ENCODE measurements at regions not wholly inside any gene's neighbourhood (a gene's known extent, or its start where the extent isn't known, plus 50 kb on each side); places are given as distances from the start of the nearest gene placed in this dataset.

DNA sequence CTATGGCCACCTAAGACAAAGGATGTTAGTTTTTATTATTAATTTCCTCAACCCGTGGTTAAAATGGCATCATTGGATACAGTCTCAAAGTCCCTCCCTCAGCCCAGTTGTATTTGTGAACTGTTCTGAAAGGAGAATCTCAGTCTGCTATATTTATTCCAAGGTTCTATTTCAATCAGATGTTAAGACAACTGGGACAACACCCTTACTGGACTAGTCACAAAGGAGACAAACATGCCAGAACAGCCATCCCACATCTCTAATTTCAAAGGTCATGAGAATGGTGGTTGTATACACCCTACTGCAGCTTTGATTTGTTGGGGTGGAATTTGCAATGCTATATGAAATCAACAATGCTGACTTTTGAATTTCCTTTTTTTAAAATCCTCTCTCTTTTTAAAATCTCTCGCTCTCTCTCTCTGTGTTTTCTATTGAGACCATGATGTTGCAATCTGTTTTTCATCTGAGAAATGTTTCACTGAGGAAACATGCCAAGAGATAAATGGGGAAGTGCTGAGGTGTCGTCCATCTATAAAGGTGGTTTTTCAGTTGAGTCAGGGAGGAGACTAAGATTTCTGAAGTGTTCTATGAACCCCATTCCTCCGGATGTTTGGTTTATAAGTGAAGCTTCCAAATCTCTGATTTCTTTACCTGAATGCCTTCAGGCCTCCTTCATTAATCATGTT, 201.5 kb upstream of the GATB start:
- CTCF ChIA-PET: no interaction called here
- H3F3A ChIP-seq (ENCODE audit: low read length, unreplicated experiment): no peaks in the 10 kb centered on the region
- TF ChIP-seq EZH2 (IDR thresholded peaks at IDR 0.05; ENCODE audit: low read length, unreplicated experiment): no peak
- TF ChIP-seq, protein P1, sequence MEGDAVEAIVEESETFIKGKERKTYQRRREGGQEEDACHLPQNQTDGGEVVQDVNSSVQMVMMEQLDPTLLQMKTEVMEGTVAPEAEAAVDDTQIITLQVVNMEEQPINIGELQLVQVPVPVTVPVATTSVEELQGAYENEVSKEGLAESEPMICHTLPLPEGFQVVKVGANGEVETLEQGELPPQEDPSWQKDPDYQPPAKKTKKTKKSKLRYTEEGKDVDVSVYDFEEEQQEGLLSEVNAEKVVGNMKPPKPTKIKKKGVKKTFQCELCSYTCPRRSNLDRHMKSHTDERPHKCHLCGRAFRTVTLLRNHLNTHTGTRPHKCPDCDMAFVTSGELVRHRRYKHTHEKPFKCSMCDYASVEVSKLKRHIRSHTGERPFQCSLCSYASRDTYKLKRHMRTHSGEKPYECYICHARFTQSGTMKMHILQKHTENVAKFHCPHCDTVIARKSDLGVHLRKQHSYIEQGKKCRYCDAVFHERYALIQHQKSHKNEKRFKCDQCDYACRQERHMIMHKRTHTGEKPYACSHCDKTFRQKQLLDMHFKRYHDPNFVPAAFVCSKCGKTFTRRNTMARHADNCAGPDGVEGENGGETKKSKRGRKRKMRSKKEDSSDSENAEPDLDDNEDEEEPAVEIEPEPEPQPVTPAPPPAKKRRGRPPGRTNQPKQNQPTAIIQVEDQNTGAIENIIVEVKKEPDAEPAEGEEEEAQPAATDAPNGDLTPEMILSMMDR (conservative IDR thresholded peaks at IDR 0.05; ENCODE audit: low read depth, low read length): no peak
- TF ChIP-seq EZH2phosphoT487 (IDR thresholded peaks at IDR 0.05; ENCODE audit: borderline replicate concordance, low read length): no peak

GRCh38 chr4:151961456-151961855, 200.6 kb upstream of the GATB start:
- ChIA-PET POLR2A (ENCODE audit: unreplicated experiment) (no interaction called here), CTCF (no interaction called here)
- no peaks in the 10 kb centered on the region for H3K9me3 ChIP-seq (ENCODE audit: low read length)
- H3K27ac ChIP-seq (ENCODE audit: low read length): no peak overlapping the region
- no peaks in the 10 kb centered on the region for H3K27me3 ChIP-seq (ENCODE audit: low read length)
- TF ChIP-seq, protein P1 (conservative IDR thresholded peaks at IDR 0.05; ENCODE audit: low read depth, low read length): no peak
- TF ChIP-seq EZH2 (IDR thresholded peaks at IDR 0.05; ENCODE audit: low read length, unreplicated experiment): no peak
- no peak for TF ChIP-seq EZH2phosphoT487 (IDR thresholded peaks at IDR 0.05; ENCODE audit: borderline replicate concordance, low read length)
- no peak overlapping the region for H3K9ac ChIP-seq (ENCODE audit: low read length)
- H2AFZ ChIP-seq (ENCODE audit: low read length): no peak overlapping the region
- H3K4me1 ChIP-seq (ENCODE audit: insufficient read depth, low read length): no peaks in the 10 kb centered on the region
- DNase-seq (no peak), ATAC-seq (no peak)
- H4K20me1 ChIP-seq (ENCODE audit: low read length): no peaks in the 10 kb centered on the region
- BruUV-seq (replicated peaks): no TSS peak
- intact Hi-C loops (cut with micrococcal nuclease): no loop called here
- H3F3A ChIP-seq (ENCODE audit: low read length, unreplicated experiment): no peaks in the 10 kb centered on the region
- no peak overlapping the region for H3K4me2 ChIP-seq (ENCODE audit: low read length)
- no peaks in the 10 kb centered on the region for H3K79me2 ChIP-seq (ENCODE audit: low read length)
- no peaks in the 10 kb centered on the region for H3K36me3 ChIP-seq (ENCODE audit: low read depth, low read length)
- no peaks in the 10 kb centered on the region for H3K9me2 ChIP-seq (replicated peaks; ENCODE audit: low read length)
- H3K4me3 ChIP-seq (ENCODE audit: low read length): no peak overlapping the region

More for the DNA sequence above, 201.5 kb upstream of the GATB start:
- Histone ChIP-seq H3K27me3 (ENCODE audit: low read length) (no peaks in the 10 kb centered on the region), H3K4me1 (ENCODE audit: insufficient read depth, low read length) (no peaks in the 10 kb centered on the region), H3K27ac (ENCODE audit: low read length) (no peak overlapping the region), H3K9me3 (ENCODE audit: low read length) (no peaks in the 10 kb centered on the region), H3K36me3 (ENCODE audit: low read depth, low read length) (no peaks in the 10 kb centered on the region), H4K20me1 (ENCODE audit: low read length) (no peaks in the 10 kb centered on the region), H3K4me2 (ENCODE audit: low read length) (no peak overlapping the region), H3K79me2 (ENCODE audit: low read length) (no peaks in the 10 kb centered on the region), H3K9ac (ENCODE audit: low read length) (no peak overlapping the region), H3K9me2 (replicated peaks; ENCODE audit: low read length) (no peaks in the 10 kb centered on the region), H3K4me3 (ENCODE audit: low read length) (no peak overlapping the region), H2AFZ (ENCODE audit: low read length) (no peak overlapping the region)
- POLR2A ChIA-PET (ENCODE audit: unreplicated experiment): no interaction called here
- BruUV-seq (replicated peaks): no TSS peak
- ATAC-seq: no peak
- no peak for DNase-seq
- intact Hi-C loops (cut with micrococcal nuclease): no loop called here

GRCh38 chr4:151960449-151961230, 199.8 kb upstream of the GATB start:
- ATAC-seq (no peak), DNase-seq (peak; percentile 6)
- Histone ChIP-seq H4K20me1 (ENCODE audit: low read length) (no peaks in the 10 kb centered on the region), H2AFZ (ENCODE audit: low read length) (no peak overlapping the region), H3K9me3 (ENCODE audit: low read length) (no peaks in the 10 kb centered on the region), H3K4me2 (ENCODE audit: low read length) (no peak overlapping the region), H3K27me3 (ENCODE audit: low read length) (no peaks in the 10 kb centered on the region), H3K27ac (ENCODE audit: low read length) (no peak overlapping the region), H3K79me2 (ENCODE audit: low read length) (no peaks in the 10 kb centered on the region), H3K9ac (ENCODE audit: low read length) (no peak overlapping the region), H3K9me2 (replicated peaks; ENCODE audit: low read length) (no peaks in the 10 kb centered on the region), H3K36me3 (ENCODE audit: low read depth, low read length) (no peaks in the 10 kb centered on the region), H3F3A (ENCODE audit: low read length, unreplicated experiment) (no peaks in the 10 kb centered on the region), H3K4me3 (ENCODE audit: low read length) (no peak overlapping the region), H3K4me1 (ENCODE audit: insufficient read depth, low read length) (no peaks in the 10 kb centered on the region)
- BruUV-seq (replicated peaks): no TSS peak
- CTCF ChIA-PET: no interaction called here
- intact Hi-C loops (cut with micrococcal nuclease): no loop called here
- TF ChIP-seq EZH2 (IDR thresholded peaks at IDR 0.05; ENCODE audit: low read length, unreplicated experiment) (no peak), EZH2phosphoT487 (IDR thresholded peaks at IDR 0.05; ENCODE audit: borderline replicate concordance, low read length) (no peak)
- TF ChIP-seq, protein P1 (conservative IDR thresholded peaks at IDR 0.05; ENCODE audit: low read depth, low read length): no peak
- POLR2A ChIA-PET (ENCODE audit: unreplicated experiment): no interaction called here

Data from PC-3 (cell line).